ENCODE measurements at regions not wholly inside any gene's neighbourhood (a gene's known extent, or its start where the extent isn't known, plus 50 kb on each side); places are given as distances from the start of the nearest gene placed in this dataset.
A peak's percentile ranks its signal among the peaks of the same experiment; 100 is the strongest.
"Not testable (repeated sequence)": the region's sequence is repeated elsewhere in the genome, so short reads cannot be mapped to it uniquely, and the experiment has no call there.

GRCh38 chr17:13787636-13788035, 185.9 kb upstream of the HS3ST3A1 start:
- no peak for DNase-seq

GRCh38 chr17:13788385-13788784, 186.7 kb upstream of the HS3ST3A1 start:
- no peak for DNase-seq

- DNase-seq: no peak
Measured at GRCh38 chr17:13792314-13792713, 190.6 kb upstream of the HS3ST3A1 start.

- DNase-seq: no peak
Measured at GRCh38 chr17:13793951-13794350, 192.2 kb upstream of the HS3ST3A1 start.

- no peak for DNase-seq
Measured at GRCh38 chr17:13797863-13798262, 196.1 kb upstream of the HS3ST3A1 start.

GRCh38 chr17:13806092-13806491, 204.4 kb upstream of the HS3ST3A1 start:
- DNase-seq: no peak

- DNase-seq: no peak
Measured at GRCh38 chr17:13807103-13807502, 205.4 kb upstream of the HS3ST3A1 start.

- DNase-seq: no peak
Measured at GRCh38 chr17:13812350-13812749, 210.6 kb upstream of the HS3ST3A1 start.

- no peak for DNase-seq
Measured at GRCh38 chr17:13813347-13814240, 211.9 kb upstream of the HS3ST3A1 start.

- no peak for DNase-seq
Measured at GRCh38 chr17:13822700-13823099, 221.0 kb upstream of the HS3ST3A1 start.

GRCh38 chr17:13825526-13826040, 223.9 kb upstream of the HS3ST3A1 start:
- no peak for DNase-seq

GRCh38 chr17:13827118-13827517, 225.4 kb upstream of the HS3ST3A1 start:
- no peak for DNase-seq

- DNase-seq: no peak
Measured at GRCh38 chr17:13833921-13834320, 232.2 kb upstream of the HS3ST3A1 start.

- DNase-seq: no peak
Measured at GRCh38 chr17:13835151-13835550, 233.4 kb upstream of the HS3ST3A1 start.

- no peak for DNase-seq
Measured at GRCh38 chr17:13837417-13837816, 231.9 kb upstream of the COX10 start.

- DNase-seq: no peak
Measured at GRCh38 chr17:13840254-13840653, 229.1 kb upstream of the COX10 start.

- DNase-seq: no peak
Measured at GRCh38 chr17:13843862-13844635, 225.3 kb upstream of the COX10 start.

GRCh38 chr17:13851889-13852288, 217.4 kb upstream of the COX10 start:
- no peak for DNase-seq

- DNase-seq: not testable (repeated sequence)
Measured at GRCh38 chr17:13855730-13856129, 213.6 kb upstream of the COX10 start.

GRCh38 chr17:13862346-13862745, 207.0 kb upstream of the COX10 start:
- peak; percentile 23 to 32 for DNase-seq

- no peak for DNase-seq
Measured at GRCh38 chr17:13863436-13863835, 205.9 kb upstream of the COX10 start.

GRCh38 chr17:13864521-13864920, 204.8 kb upstream of the COX10 start:
- DNase-seq: peak in 1 of 2 donors; percentile 8

- no peak for DNase-seq
Measured at GRCh38 chr17:13865650-13866049, 203.7 kb upstream of the COX10 start.
